OCI-LY7 (cell line): ENCODE measurements at regions not wholly inside any gene's neighbourhood (a gene's known extent, or its start where the extent isn't known, plus 50 kb on each side); places are given as distances from the start of the nearest gene placed in this dataset.

Experiments used
- EZH2phosphoT487 ChIP-seq: fragments of 200-600 bp; sonication (generic); IDR thresholded peaks from 2 replicates; pipeline ENCODE4 v1.6.1; 2018; ENCODE audit warnings: low read depth, borderline replicate concordance, mild to moderate bottlenecking, mixed run types, antibody characterized with exemption, low read length, moderate library complexity, mixed read lengths
- TF ChIP-seq, protein P1 (sequence below): fragments of 200-600 bp; sonication (generic); conservative IDR thresholded peaks from 2 replicates; pipeline ENCODE4 v1.5.1; 2014; ENCODE audit warnings: mild to moderate bottlenecking, antibody characterized with exemption, low read length, moderate library complexity, mixed read lengths

DNA sequence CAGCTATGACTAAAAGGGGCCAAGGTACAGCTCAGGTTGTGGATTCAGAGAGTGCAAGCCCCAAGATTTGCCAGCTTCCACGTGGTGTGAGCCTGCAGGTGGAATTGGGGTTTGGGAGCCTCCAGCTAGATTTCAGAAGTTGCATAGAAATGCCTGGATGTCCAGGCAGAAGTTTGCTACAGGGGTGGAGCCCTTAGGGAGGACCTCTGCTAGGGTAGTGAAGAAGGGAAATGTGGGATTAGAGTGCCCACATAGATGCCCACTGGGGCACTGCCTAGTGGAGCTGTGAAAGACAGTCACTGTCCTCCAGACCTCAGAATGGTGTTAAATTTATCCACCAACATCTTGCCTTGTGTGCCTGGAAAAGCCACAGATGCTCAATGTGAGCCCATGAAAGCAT, 255.1 kb downstream of the BMP2 start:
- TF ChIP-seq, protein P1, sequence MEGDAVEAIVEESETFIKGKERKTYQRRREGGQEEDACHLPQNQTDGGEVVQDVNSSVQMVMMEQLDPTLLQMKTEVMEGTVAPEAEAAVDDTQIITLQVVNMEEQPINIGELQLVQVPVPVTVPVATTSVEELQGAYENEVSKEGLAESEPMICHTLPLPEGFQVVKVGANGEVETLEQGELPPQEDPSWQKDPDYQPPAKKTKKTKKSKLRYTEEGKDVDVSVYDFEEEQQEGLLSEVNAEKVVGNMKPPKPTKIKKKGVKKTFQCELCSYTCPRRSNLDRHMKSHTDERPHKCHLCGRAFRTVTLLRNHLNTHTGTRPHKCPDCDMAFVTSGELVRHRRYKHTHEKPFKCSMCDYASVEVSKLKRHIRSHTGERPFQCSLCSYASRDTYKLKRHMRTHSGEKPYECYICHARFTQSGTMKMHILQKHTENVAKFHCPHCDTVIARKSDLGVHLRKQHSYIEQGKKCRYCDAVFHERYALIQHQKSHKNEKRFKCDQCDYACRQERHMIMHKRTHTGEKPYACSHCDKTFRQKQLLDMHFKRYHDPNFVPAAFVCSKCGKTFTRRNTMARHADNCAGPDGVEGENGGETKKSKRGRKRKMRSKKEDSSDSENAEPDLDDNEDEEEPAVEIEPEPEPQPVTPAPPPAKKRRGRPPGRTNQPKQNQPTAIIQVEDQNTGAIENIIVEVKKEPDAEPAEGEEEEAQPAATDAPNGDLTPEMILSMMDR: no peak
- no peak for TF ChIP-seq EZH2phosphoT487
